ENCODE measurements at regions not wholly inside any gene's neighbourhood (a gene's known extent, or its start where the extent isn't known, plus 50 kb on each side); places are given as distances from the start of the nearest gene placed in this dataset.

GRCh38 chr15:81899730-81900129, 146.1 kb downstream of the MEX3B start:
- TF ChIP-seq CTCF (IDR thresholded peaks at IDR 0.05) (no peak), POLR2A (IDR thresholded peaks at IDR 0.05) (no peak)
